DMS 273 (cell line): ENCODE measurements at regions not wholly inside any gene's neighbourhood (a gene's known extent, or its start where the extent isn't known, plus 50 kb on each side); places are given as distances from the start of the nearest gene placed in this dataset.
"Not testable (repeated sequence)": the region's sequence is repeated elsewhere in the genome, so short reads cannot be mapped to it uniquely, and the experiment has no call there.

Source experiments
- DNase-seq: peaks from one replicate; lab custom pipeline; 2025; ENCODE audit not compliant: unreplicated experiment; lab: John Stamatoyannopoulos, UW

- no peak for DNase-seq
These were observed 256.0 kb downstream of the SV2B start for GRCh38 chr15:91356083-91356482.

GRCh38 chr15:91357011-91357410, 257.0 kb downstream of the SV2B start:
- no peak for DNase-seq

GRCh38 chr15:91357486-91357885, 257.4 kb downstream of the SV2B start:
- no peak for DNase-seq

GRCh38 chr15:91358405-91358804, 258.3 kb downstream of the SV2B start:
- DNase-seq: no peak

- DNase-seq: not testable (repeated sequence)
These were observed 261.6 kb downstream of the SV2B start for GRCh38 chr15:91361696-91362095.

- DNase-seq: no peak
These were observed 266.1 kb downstream of the SV2B start for GRCh38 chr15:91366111-91366510.

GRCh38 chr15:91368611-91369010, 268.6 kb downstream of the SV2B start:
- DNase-seq: no peak

GRCh38 chr15:91369823-91370222, 269.8 kb downstream of the SV2B start:
- DNase-seq: no peak

GRCh38 chr15:91371345-91371744, 271.3 kb downstream of the SV2B start:
- DNase-seq: not testable (repeated sequence)

- DNase-seq: no peak
These were observed 274.3 kb downstream of the SV2B start for GRCh38 chr15:91374336-91374735.

- no peak for DNase-seq
These were observed 276.0 kb downstream of the SV2B start for GRCh38 chr15:91376038-91376437.

GRCh38 chr15:91380114-91380513, 280.1 kb downstream of the SV2B start:
- DNase-seq: no peak

- DNase-seq: no peak
These were observed 283.5 kb downstream of the SV2B start for GRCh38 chr15:91383532-91383931.

GRCh38 chr15:91384189-91384730, 284.2 kb downstream of the SV2B start:
- no peak for DNase-seq

- no peak for DNase-seq
These were observed 285.3 kb downstream of the SV2B start for GRCh38 chr15:91385311-91385710.

- no peak for DNase-seq
These were observed 293.1 kb downstream of the SV2B start for GRCh38 chr15:91393186-91393585.

GRCh38 chr15:91400481-91400880, 300.4 kb downstream of the SV2B start:
- no peak for DNase-seq

GRCh38 chr15:91407269-91407889, 307.3 kb downstream of the SV2B start:
- peak; percentile 82 for DNase-seq

GRCh38 chr15:91408476-91409076, 308.5 kb downstream of the SV2B start:
- DNase-seq: peak; percentile 62

- no peak for DNase-seq
These were observed 309.3 kb downstream of the SV2B start for GRCh38 chr15:91409387-91409786.

GRCh38 chr15:91411586-91411985, 311.5 kb downstream of the SV2B start:
- no peak for DNase-seq

GRCh38 chr15:91412138-91412928, 312.3 kb downstream of the SV2B start:
- DNase-seq: no peak
